ENCODE measurements at regions not wholly inside any gene's neighbourhood (a gene's known extent, or its start where the extent isn't known, plus 50 kb on each side); places are given as distances from the start of the nearest gene placed in this dataset.

GRCh38 chr13:21945195-21945594, 274.3 kb downstream of the FGF9 start:
- no peak for TF ChIP-seq POLR2AphosphoS5 (IDR thresholded peaks at IDR 0.05; ENCODE audit: low read depth, low read length)
- no peak for TF ChIP-seq TAF1 (IDR thresholded peaks at IDR 0.05; ENCODE audit: borderline replicate concordance, insufficient read depth, low read length)
- no peak for TF ChIP-seq SIN3A (IDR thresholded peaks at IDR 0.05; ENCODE audit: borderline replicate concordance, insufficient read depth, low read length)
